ENCODE measurements at regions not wholly inside any gene's neighbourhood (a gene's known extent, or its start where the extent isn't known, plus 50 kb on each side); places are given as distances from the start of the nearest gene placed in this dataset.

- DNase-seq (ENCODE audit: low spot score in 2 of 2, unreplicated experiment in 2 of 2): no peak
- TF ChIP-seq CTCF (IDR thresholded peaks at IDR 0.05; ENCODE audit: unreplicated experiment): no peak
- peaks cover 4% of the 10 kb centered on the region for H3K4me1 Mint-ChIP-seq
- H3K9me3 Mint-ChIP-seq: peaks cover 21% of the 10 kb centered on the region
- no peaks in the 10 kb centered on the region for H3K36me3 Mint-ChIP-seq
- H3K4me3 Mint-ChIP-seq: no peak overlapping the region
- H3K27ac Mint-ChIP-seq: no peak overlapping the region
- H3K27me3 Mint-ChIP-seq (ENCODE audit: low read depth): no peaks in the 10 kb centered on the region
Observed at GRCh38 chr6:117118490-117118889, 146.9 kb upstream of the VGLL2 start.

- no peaks in the 10 kb centered on the region for H3K4me1 Mint-ChIP-seq
- no peaks in the 10 kb centered on the region for H3K36me3 Mint-ChIP-seq
- H3K27ac Mint-ChIP-seq: no peak overlapping the region
- no peaks in the 10 kb centered on the region for H3K27me3 Mint-ChIP-seq (ENCODE audit: low read depth)
- no peak for TF ChIP-seq CTCF (IDR thresholded peaks at IDR 0.05; ENCODE audit: unreplicated experiment)
- H3K9me3 Mint-ChIP-seq: peaks cover 11% of the 10 kb centered on the region
- H3K4me3 Mint-ChIP-seq: no peak overlapping the region
- no peak for DNase-seq (ENCODE audit: low spot score in 2 of 2, unreplicated experiment in 2 of 2)
Observed at GRCh38 chr6:117126213-117126612, 139.1 kb upstream of the VGLL2 start.

DNA sequence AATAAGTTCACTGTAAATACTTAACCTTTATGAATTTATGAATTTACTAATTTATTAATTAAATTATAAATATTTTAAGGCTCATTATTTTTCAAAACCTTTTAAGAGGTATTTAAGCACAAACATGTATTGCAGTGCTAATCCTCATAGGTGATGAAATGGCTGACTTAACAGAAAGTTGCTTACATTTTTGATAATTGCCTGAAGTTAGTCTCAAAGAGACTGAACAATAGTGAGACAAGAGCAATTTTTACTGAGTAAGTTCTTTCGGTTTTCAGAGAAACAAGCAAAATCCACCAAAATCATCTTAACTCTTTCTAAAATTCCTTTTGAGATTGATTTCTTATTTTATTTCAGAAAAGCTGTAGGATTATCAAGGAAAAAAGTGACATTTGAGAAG is 137.3 kb upstream of the VGLL2 start:
- no peak for DNase-seq (ENCODE audit: low spot score in 2 of 2, unreplicated experiment in 2 of 2)
- H3K27ac Mint-ChIP-seq: no peak overlapping the region
- H3K36me3 Mint-ChIP-seq: no peaks in the 10 kb centered on the region
- TF ChIP-seq CTCF (IDR thresholded peaks at IDR 0.05; ENCODE audit: unreplicated experiment): no peak
- H3K4me3 Mint-ChIP-seq: no peak overlapping the region
- peaks cover 7% of the 10 kb centered on the region for H3K9me3 Mint-ChIP-seq
- no peaks in the 10 kb centered on the region for H3K4me1 Mint-ChIP-seq
- no peaks in the 10 kb centered on the region for H3K27me3 Mint-ChIP-seq (ENCODE audit: low read depth)

- TF ChIP-seq CTCF (IDR thresholded peaks at IDR 0.05; ENCODE audit: unreplicated experiment): no peak
- no peak for DNase-seq (ENCODE audit: low spot score in 2 of 2, unreplicated experiment in 2 of 2)
- H3K4me1 Mint-ChIP-seq: no peaks in the 10 kb centered on the region
- no peaks in the 10 kb centered on the region for H3K36me3 Mint-ChIP-seq
- no peak overlapping the region for H3K4me3 Mint-ChIP-seq
- H3K9me3 Mint-ChIP-seq: no peaks in the 10 kb centered on the region
- no peaks in the 10 kb centered on the region for H3K27me3 Mint-ChIP-seq (ENCODE audit: low read depth)
- H3K27ac Mint-ChIP-seq: no peak overlapping the region
Observed at GRCh38 chr6:117130125-117130524, 135.2 kb upstream of the VGLL2 start.

- H3K4me1 Mint-ChIP-seq: no peaks in the 10 kb centered on the region
- no peaks in the 10 kb centered on the region for H3K9me3 Mint-ChIP-seq
- no peaks in the 10 kb centered on the region for H3K36me3 Mint-ChIP-seq
- no peaks in the 10 kb centered on the region for H3K27me3 Mint-ChIP-seq (ENCODE audit: low read depth)
- DNase-seq (ENCODE audit: low spot score in 2 of 2, unreplicated experiment in 2 of 2): no peak
- H3K4me3 Mint-ChIP-seq: no peak overlapping the region
- TF ChIP-seq CTCF (IDR thresholded peaks at IDR 0.05; ENCODE audit: unreplicated experiment): no peak
- no peak overlapping the region for H3K27ac Mint-ChIP-seq
Observed at GRCh38 chr6:117136702-117137101, 128.7 kb upstream of the VGLL2 start.

- Mint-ChIP-seq H3K27me3 (ENCODE audit: low read depth) (no peaks in the 10 kb centered on the region), H3K36me3 (no peaks in the 10 kb centered on the region), H3K4me3 (no peak overlapping the region), H3K27ac (no peak overlapping the region), H3K4me1 (no peaks in the 10 kb centered on the region), H3K9me3 (no peaks in the 10 kb centered on the region)
- DNase-seq (ENCODE audit: low spot score in 2 of 2, unreplicated experiment in 2 of 2): no peak
- no peak for TF ChIP-seq CTCF (IDR thresholded peaks at IDR 0.05; ENCODE audit: unreplicated experiment)
Observed at GRCh38 chr6:117137711-117138110, 127.6 kb upstream of the VGLL2 start.
